SK-N-SH treated with all-trans-retinoic acid at 6 μM for 48 hours (cell line): ENCODE measurements at regions not wholly inside any gene's neighbourhood (a gene's known extent, or its start where the extent isn't known, plus 50 kb on each side); places are given as distances from the start of the nearest gene placed in this dataset.

Experiments used
- ATAC-seq: fragments of 200-7000 bp; cut with Tn5 transposase; 3 replicates; pipeline ENCODE4 v1.9.1; 2020; ENCODE audit warnings: mild to moderate bottlenecking, moderate library complexity
- ARNTL ChIP-seq: fragments of 450-650 bp; formaldehyde crosslinking; IDR thresholded peaks from 2 replicates; pipeline ENCODE4 v1.5.0; 2020; ENCODE audit warnings: low read depth, mild to moderate bottlenecking, moderate library complexity, borderline replicate concordance
- BACH2 ChIP-seq: fragments of 250-450 bp; sonication (Bioruptor Pico); IDR thresholded peaks from 2 replicates; pipeline ENCODE4 v1.9.0; 2021; ENCODE audit warnings: mild to moderate bottlenecking, borderline replicate concordance
- CREB5 ChIP-seq: fragments of 250-450 bp; sonication (Bioruptor Pico); IDR thresholded peaks from 2 replicates; pipeline ENCODE4 v1.5.1; 2020; ENCODE audit warnings: low read depth, mild to moderate bottlenecking, moderate library complexity
- CSDC2 ChIP-seq: fragments of 250-450 bp; sonication (Bioruptor Pico); IDR thresholded peaks from 2 replicates; pipeline ENCODE4 v1.5.0; 2020; ENCODE audit warnings: mild to moderate bottlenecking, moderate library complexity
- CSRNP3 ChIP-seq: fragments of 250-450 bp; sonication (Bioruptor Pico); IDR thresholded peaks from 2 replicates; pipeline ENCODE4 v1.5.1; 2021; ENCODE audit warnings: mild to moderate bottlenecking, moderate library complexity
- ESRRG ChIP-seq: fragments of 250-450 bp; sonication (Bioruptor Pico); IDR thresholded peaks from 2 replicates; pipeline ENCODE4 v1.6.1; 2021; ENCODE audit warnings: mild to moderate bottlenecking
- GLIS3 ChIP-seq: fragments of 250-450 bp; sonication (Bioruptor Pico); IDR thresholded peaks from 2 replicates; pipeline ENCODE4 v1.5.0; 2020; ENCODE audit warnings: mild to moderate bottlenecking, moderate library complexity
- ISL1 ChIP-seq: fragments of 250-450 bp; sonication (Bioruptor Pico); IDR thresholded peaks from 2 replicates; pipeline ENCODE4 v2.1.2; 2022; ENCODE audit warnings: mild to moderate bottlenecking, moderate library complexity
- OSR1 ChIP-seq: fragments of 250-450 bp; sonication (Bioruptor Pico); IDR thresholded peaks from 2 replicates; pipeline ENCODE4 v1.8.0; 2022; ENCODE audit warnings: moderate library complexity, mild to moderate bottlenecking, inconsistent platforms
- PATZ1 ChIP-seq: fragments of 250-450 bp; sonication (Bioruptor Pico); IDR thresholded peaks from 2 replicates; pipeline ENCODE4 v1.8.0; 2020; ENCODE audit warnings: mild to moderate bottlenecking, moderate library complexity, borderline replicate concordance
- POU6F1 ChIP-seq: fragments of 250-450 bp; sonication (Bioruptor Pico); IDR thresholded peaks from 2 replicates; pipeline ENCODE4 v1.8.0; 2021; ENCODE audit warnings: low read depth, mild to moderate bottlenecking, moderate library complexity, borderline replicate concordance
- PPARA ChIP-seq: fragments of 250-450 bp; sonication (Bioruptor Pico); IDR thresholded peaks from 2 replicates; pipeline ENCODE4 v1.5.0; 2020; ENCODE audit warnings: mild to moderate bottlenecking, borderline replicate concordance
- RARB ChIP-seq: fragments of 250-450 bp; sonication (Bioruptor Pico); IDR thresholded peaks from 2 replicates; pipeline ENCODE4 v1.8.0; 2021; ENCODE audit warnings: mild to moderate bottlenecking, moderate library complexity
- SNAI2 ChIP-seq: fragments of 250-450 bp; sonication (Bioruptor Pico); IDR thresholded peaks from 2 replicates; pipeline ENCODE4 v1.5.0; 2020; ENCODE audit warnings: mild to moderate bottlenecking, moderate library complexity
- TCF4 ChIP-seq: fragments of 250-450 bp; sonication (Bioruptor Pico); IDR thresholded peaks from 2 replicates; pipeline ENCODE4 v1.8.0; 2021; ENCODE audit warnings: mild to moderate bottlenecking, moderate library complexity, borderline replicate concordance
- TOX ChIP-seq: fragments of 250-450 bp; sonication (Bioruptor Pico); IDR thresholded peaks from 2 replicates; pipeline ENCODE4 v1.8.0; 2021; ENCODE audit warnings: mild to moderate bottlenecking, moderate library complexity, borderline replicate concordance
- ZC3H10 ChIP-seq: fragments of 250-450 bp; sonication (Bioruptor Pico); IDR thresholded peaks from 2 replicates; pipeline ENCODE4 v1.5.1; 2021; ENCODE audit warnings: mild to moderate bottlenecking, moderate library complexity
- ZFP3 ChIP-seq: fragments of 250-450 bp; sonication (Bioruptor Pico); IDR thresholded peaks from 2 replicates; pipeline ENCODE4 v1.5.0; 2020; ENCODE audit warnings: mild to moderate bottlenecking, moderate library complexity
- ZFP30 ChIP-seq: fragments of 450-650 bp; formaldehyde crosslinking; IDR thresholded peaks from 2 replicates; pipeline ENCODE4 v1.5.0; 2022; ENCODE audit warnings: mild to moderate bottlenecking, moderate library complexity
- ZNF565 ChIP-seq: fragments of 450-650 bp; formaldehyde crosslinking; conservative IDR thresholded peaks from 2 replicates; pipeline ENCODE4 v1.5.0; 2020; ENCODE audit warnings: low read depth, mild to moderate bottlenecking, moderate library complexity
- ZNF8 ChIP-seq: fragments of 450-650 bp; formaldehyde crosslinking; IDR thresholded peaks from 2 replicates; pipeline ENCODE4 v1.5.0; 2020; ENCODE audit warnings: mild to moderate bottlenecking, moderate library complexity

- no peak for TF ChIP-seq TCF4 (CRISPR knock-in tag)
- no peak for TF ChIP-seq RARB (CRISPR knock-in tag)
- no peak for TF ChIP-seq ZNF565 (CRISPR knock-in tag)
- TF ChIP-seq ISL1, result no peak
- TF ChIP-seq POU6F1 (CRISPR knock-in tag), result no peak
- TF ChIP-seq ZFP3, result no peak
- TF ChIP-seq BACH2 (CRISPR knock-in tag), result no peak
- TF ChIP-seq SNAI2 (CRISPR knock-in tag), result no peak
- no peak for TF ChIP-seq ZC3H10
- TF ChIP-seq PATZ1 (CRISPR knock-in tag), result no peak
- no peak for TF ChIP-seq TOX
- TF ChIP-seq ESRRG (CRISPR knock-in tag), result no peak
- no peak for TF ChIP-seq ZFP30 (CRISPR knock-in tag)
- TF ChIP-seq CREB5 (CRISPR knock-in tag), result no peak
- TF ChIP-seq, all 23 proteins: peak for 0
- ATAC-seq, result no peak
Observed at GRCh38 chr5:6321078-6321477, 57.3 kb downstream of the MED10 start.

- TF ChIP-seq RARB (CRISPR knock-in tag) (no peak), ARNTL (CRISPR knock-in tag) (no peak), GLIS3 (CRISPR knock-in tag) (no peak), TOX (no peak), ZNF8 (no peak), OSR1 (CRISPR knock-in tag) (no peak), ZC3H10 (no peak), PPARA (no peak), POU6F1 (CRISPR knock-in tag) (no peak), CSDC2 (CRISPR knock-in tag) (no peak), CREB5 (CRISPR knock-in tag) (no peak), ZFP30 (CRISPR knock-in tag) (no peak), ZNF565 (CRISPR knock-in tag) (no peak), PATZ1 (CRISPR knock-in tag) (no peak), SNAI2 (CRISPR knock-in tag) (no peak), CSRNP3 (CRISPR knock-in tag) (no peak), BACH2 (CRISPR knock-in tag) (no peak)
Observed at GRCh38 chr5:6319116-6319515, 59.2 kb downstream of the MED10 start.

More at GRCh38 chr5:6319116-6319515, 59.2 kb downstream of the MED10 start:
- no peak for ATAC-seq
